Fibroblast of skin of right biceps (primary cell): ENCODE measurements at regions not wholly inside any gene's neighbourhood (a gene's known extent, or its start where the extent isn't known, plus 50 kb on each side); places are given as distances from the start of the nearest gene placed in this dataset.
"Not testable (repeated sequence)": the region's sequence is repeated elsewhere in the genome, so short reads cannot be mapped to it uniquely, and the experiment has no call there.

Experiments used
- DNase-seq: peaks from one replicate; pipeline ENCODE4 v3.0.0-alpha.2; 2013

GRCh38 chr2:226573158-226573557 is 226.5 kb downstream of the IRS1 start:
- no peak for DNase-seq

GRCh38 chr2:226564667-226565066 is 235.0 kb downstream of the IRS1 start:
- no peak for DNase-seq

- DNase-seq: no peak
These were observed 237.7 kb downstream of the IRS1 start for GRCh38 chr2:226561962-226562361.

- DNase-seq: no peak
These were observed 239.3 kb downstream of the IRS1 start for GRCh38 chr2:226560325-226560724.

GRCh38 chr2:226559536-226559935 is 240.1 kb downstream of the IRS1 start:
- DNase-seq: no peak

- DNase-seq: no peak
These were observed 241.2 kb downstream of the IRS1 start for GRCh38 chr2:226558418-226558817.

- no peak for DNase-seq
These were observed 243.6 kb downstream of the IRS1 start for GRCh38 chr2:226556050-226556449.

GRCh38 chr2:226554701-226555100 is 244.9 kb downstream of the IRS1 start:
- peak; percentile 30 for DNase-seq

- no peak for DNase-seq
These were observed 246.3 kb downstream of the IRS1 start for GRCh38 chr2:226553333-226553732.

GRCh38 chr2:226552571-226553285 is 246.9 kb downstream of the IRS1 start:
- DNase-seq: no peak

GRCh38 chr2:226551522-226552250 is 247.9 kb downstream of the IRS1 start:
- DNase-seq: no peak

GRCh38 chr2:226550801-226551200 is 248.8 kb downstream of the IRS1 start:
- no peak for DNase-seq

- DNase-seq: peak; percentile 70
These were observed 250.9 kb downstream of the IRS1 start for GRCh38 chr2:226548732-226549131.

- DNase-seq: no peak
These were observed 254.9 kb downstream of the IRS1 start for GRCh38 chr2:226544596-226545210.

- no peak for DNase-seq
These were observed 259.2 kb downstream of the IRS1 start for GRCh38 chr2:226540204-226540994.

- DNase-seq: no peak
These were observed 263.2 kb downstream of the IRS1 start for GRCh38 chr2:226536410-226536809.

- DNase-seq: not testable (repeated sequence)
These were observed 266.6 kb downstream of the IRS1 start for GRCh38 chr2:226532976-226533375.

- peak; percentile 43 for DNase-seq
These were observed 268.4 kb downstream of the IRS1 start for GRCh38 chr2:226531061-226531810.

GRCh38 chr2:226529556-226529955 is 270.1 kb downstream of the IRS1 start:
- DNase-seq: no peak

- peak; percentile 23 for DNase-seq
These were observed 272.9 kb downstream of the IRS1 start for GRCh38 chr2:226526716-226527115.

- DNase-seq: peak; percentile 90
These were observed 275.2 kb downstream of the IRS1 start for GRCh38 chr2:226524381-226524843.

- no peak for DNase-seq
These were observed 278.9 kb downstream of the IRS1 start for GRCh38 chr2:226520723-226521122.
